ENCODE measurements at regions not wholly inside any gene's neighbourhood (a gene's known extent, or its start where the extent isn't known, plus 50 kb on each side); places are given as distances from the start of the nearest gene placed in this dataset.
"Not testable (repeated sequence)": the region's sequence is repeated elsewhere in the genome, so short reads cannot be mapped to it uniquely, and the experiment has no call there.

- intact Hi-C loops (cut with micrococcal nuclease), result no loop called here
- ATAC-seq (ENCODE audit: low read depth), result no peak
Measured at GRCh38 chr12:97984974-97985580, 522.5 kb downstream of the RMST start.

GRCh38 chr12:97985834-97986233 lies 523.2 kb downstream of the RMST start:
- no peak overlapping the region for H3K4me3 Mint-ChIP-seq
- Histone ChIP-seq H3K4me3 (ENCODE audit: control extremely low read depth in 1 of 5, extremely low read depth in 1 of 5, insufficient read depth in 1 of 5, low read depth in 2 of 5, low read length in 4 of 5) (no peak overlapping the region), H4K20me1 (ENCODE audit: control insufficient read depth, insufficient read depth, low read length, poor library complexity, severe bottlenecking) (no peaks in the 10 kb centered on the region), H3K4me2 (replicated peaks; ENCODE audit: low read depth, low read length, poor library complexity, severe bottlenecking) (no peak overlapping the region), H3K4me1 (ENCODE audit: control insufficient read depth in 2 of 2, insufficient read depth in 2 of 2, low read length in 2 of 2) (no peaks in the 10 kb centered on the region), H3K9ac (ENCODE audit: low read length) (no peak overlapping the region), H3K36me3 (replicated peaks in 1 of 2; ENCODE audit: control extremely low read depth in 1 of 2, control insufficient read depth in 1 of 2, extremely low read depth in 1 of 2, insufficient read depth in 2 of 2, low read length in 1 of 2) (no peaks in the 10 kb centered on the region), H2AFZ (ENCODE audit: insufficient read depth, low read depth, low read length, poor library complexity, severe bottlenecking) (no peak overlapping the region), H3K27me3 (replicated peaks in 1 of 4; ENCODE audit: control extremely low read depth in 1 of 4, control insufficient read depth in 3 of 4, insufficient read depth in 4 of 4, low read length in 3 of 4) (no peaks in the 10 kb centered on the region), H3K27ac (ENCODE audit: low read length in 2 of 2) (no peak overlapping the region), H3K9me3 (ENCODE audit: control extremely low read depth in 1 of 3, control insufficient read depth in 2 of 3, insufficient read depth in 1 of 3, low read length in 2 of 3) (peaks cover 0 to 7% (median 1%) of the 10 kb centered on the region in 3 donors), H3K79me2 (ENCODE audit: control insufficient read depth, insufficient read depth, low read length) (no peaks in the 10 kb centered on the region)
- no peaks in the 10 kb centered on the region for H3K4me1 Mint-ChIP-seq
- H3K27ac Mint-ChIP-seq, result no peak overlapping the region
- H3K9me3 Mint-ChIP-seq (ENCODE audit: insufficient read depth), result peaks cover 4% of the 10 kb centered on the region
- ATAC-seq (ENCODE audit: low read depth), result no peak
- TF ChIP-seq EZH2 (IDR thresholded peaks at IDR 0.05; ENCODE audit: borderline replicate concordance, insufficient read depth, low read depth, low read length, poor library complexity, severe bottlenecking), result no peak
- TF ChIP-seq, protein P1, sequence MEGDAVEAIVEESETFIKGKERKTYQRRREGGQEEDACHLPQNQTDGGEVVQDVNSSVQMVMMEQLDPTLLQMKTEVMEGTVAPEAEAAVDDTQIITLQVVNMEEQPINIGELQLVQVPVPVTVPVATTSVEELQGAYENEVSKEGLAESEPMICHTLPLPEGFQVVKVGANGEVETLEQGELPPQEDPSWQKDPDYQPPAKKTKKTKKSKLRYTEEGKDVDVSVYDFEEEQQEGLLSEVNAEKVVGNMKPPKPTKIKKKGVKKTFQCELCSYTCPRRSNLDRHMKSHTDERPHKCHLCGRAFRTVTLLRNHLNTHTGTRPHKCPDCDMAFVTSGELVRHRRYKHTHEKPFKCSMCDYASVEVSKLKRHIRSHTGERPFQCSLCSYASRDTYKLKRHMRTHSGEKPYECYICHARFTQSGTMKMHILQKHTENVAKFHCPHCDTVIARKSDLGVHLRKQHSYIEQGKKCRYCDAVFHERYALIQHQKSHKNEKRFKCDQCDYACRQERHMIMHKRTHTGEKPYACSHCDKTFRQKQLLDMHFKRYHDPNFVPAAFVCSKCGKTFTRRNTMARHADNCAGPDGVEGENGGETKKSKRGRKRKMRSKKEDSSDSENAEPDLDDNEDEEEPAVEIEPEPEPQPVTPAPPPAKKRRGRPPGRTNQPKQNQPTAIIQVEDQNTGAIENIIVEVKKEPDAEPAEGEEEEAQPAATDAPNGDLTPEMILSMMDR (IDR thresholded peaks at IDR 0.05), result no peak
- intact Hi-C loops (cut with micrococcal nuclease), result no loop called here
- WGBS (ENCODE audit: insufficient coverage), result 83% methylated on average over 1 of the region's 5 CpGs
- DNase-seq, result no peak
- no peaks in the 10 kb centered on the region for H3K27me3 Mint-ChIP-seq
- ChIA-PET CTCF (interaction anchor here (1.0 to 1.5 kb wide), 3 partner anchors 13 to 95 kb away, joined by 3 to 6 read pairs (median 3); no protein-coding TSS in a partner anchor), POLR2A (no interaction called here)

More at GRCh38 chr12:97984974-97985580, 522.5 kb downstream of the RMST start:
- H3K27ac Mint-ChIP-seq, result no peak overlapping the region
- no peaks in the 10 kb centered on the region for H3K27me3 Mint-ChIP-seq
- ChIA-PET POLR2A (no interaction called here), CTCF (interaction anchor here (1.0 to 1.5 kb wide), 3 partner anchors 12 to 96 kb away, joined by 3 to 6 read pairs (median 3); no protein-coding TSS in a partner anchor)
- Histone ChIP-seq H3K4me1 (ENCODE audit: control insufficient read depth in 2 of 2, insufficient read depth in 2 of 2, low read length in 2 of 2) (no peaks in the 10 kb centered on the region), H3K36me3 (replicated peaks in 1 of 2; ENCODE audit: control extremely low read depth in 1 of 2, control insufficient read depth in 1 of 2, extremely low read depth in 1 of 2, insufficient read depth in 2 of 2, low read length in 1 of 2) (no peaks in the 10 kb centered on the region), H4K20me1 (ENCODE audit: control insufficient read depth, insufficient read depth, low read length, poor library complexity, severe bottlenecking) (no peaks in the 10 kb centered on the region), H3K79me2 (ENCODE audit: control insufficient read depth, insufficient read depth, low read length) (no peaks in the 10 kb centered on the region), H3K27me3 (replicated peaks in 1 of 4; ENCODE audit: control extremely low read depth in 1 of 4, control insufficient read depth in 3 of 4, insufficient read depth in 4 of 4, low read length in 3 of 4) (no peaks in the 10 kb centered on the region), H3K4me2 (replicated peaks; ENCODE audit: low read depth, low read length, poor library complexity, severe bottlenecking) (no peak overlapping the region), H3K9ac (ENCODE audit: low read length) (no peak overlapping the region), H2AFZ (ENCODE audit: insufficient read depth, low read depth, low read length, poor library complexity, severe bottlenecking) (no peak overlapping the region), H3K27ac (ENCODE audit: low read length in 2 of 2) (no peak overlapping the region), H3K9me3 (ENCODE audit: control extremely low read depth in 1 of 3, control insufficient read depth in 2 of 3, insufficient read depth in 1 of 3, low read length in 2 of 3) (peaks cover 0 to 7% (median 1%) of the 10 kb centered on the region in 3 donors), H3K4me3 (ENCODE audit: control extremely low read depth in 1 of 5, extremely low read depth in 1 of 5, insufficient read depth in 1 of 5, low read depth in 2 of 5, low read length in 4 of 5) (no peak overlapping the region)
- H3K4me1 Mint-ChIP-seq, result no peaks in the 10 kb centered on the region
- H3K9me3 Mint-ChIP-seq (ENCODE audit: insufficient read depth), result peaks cover 4% of the 10 kb centered on the region
- WGBS (ENCODE audit: insufficient coverage), result 100% methylated on average over 3 of the region's 4 CpGs
- no peak for DNase-seq
- H3K4me3 Mint-ChIP-seq, result no peak overlapping the region
- no peak for TF ChIP-seq EZH2 (IDR thresholded peaks at IDR 0.05; ENCODE audit: borderline replicate concordance, insufficient read depth, low read depth, low read length, poor library complexity, severe bottlenecking)
- TF ChIP-seq, protein P1 (IDR thresholded peaks at IDR 0.05), result no peak

DNA sequence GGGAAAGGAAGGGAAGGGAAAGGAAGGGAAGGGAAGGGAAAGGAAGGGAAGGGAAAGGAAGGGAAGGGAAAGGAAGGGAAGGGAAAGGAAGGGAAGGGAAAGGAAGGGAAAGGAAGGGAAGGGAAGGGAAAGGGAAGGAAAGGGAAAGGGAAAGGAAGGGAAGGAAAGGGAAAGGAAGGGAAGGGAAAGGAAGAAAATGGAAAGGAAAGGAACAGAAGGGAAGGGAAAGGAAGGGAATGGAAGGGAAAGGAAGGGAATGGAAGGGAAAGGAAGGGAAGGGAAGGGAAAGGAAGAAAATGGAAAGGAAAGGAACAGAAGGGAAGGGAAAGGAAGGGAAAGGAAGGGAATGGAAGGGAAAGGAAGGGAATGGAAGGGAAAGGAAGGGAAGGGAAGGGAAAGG lies 526.0 kb downstream of the RMST start:
- H3K9ac ChIP-seq (ENCODE audit: low read length); H3K4me2 ChIP-seq (replicated peaks; ENCODE audit: low read depth, low read length, poor library complexity, severe bottlenecking); intact Hi-C loops (cut with micrococcal nuclease); H3K27ac ChIP-seq (ENCODE audit: low read length in 2 of 2); H3K27ac Mint-ChIP-seq; H4K20me1 ChIP-seq (ENCODE audit: control insufficient read depth, insufficient read depth, low read length, poor library complexity, severe bottlenecking); H3K4me1 Mint-ChIP-seq; H3K79me2 ChIP-seq (ENCODE audit: control insufficient read depth, insufficient read depth, low read length); H3K4me3 ChIP-seq (ENCODE audit: control extremely low read depth in 1 of 5, extremely low read depth in 1 of 5, insufficient read depth in 1 of 5, low read depth in 2 of 5, low read length in 4 of 5); H3K4me1 ChIP-seq (ENCODE audit: control insufficient read depth in 2 of 2, insufficient read depth in 2 of 2, low read length in 2 of 2); ATAC-seq (ENCODE audit: low read depth); CTCF ChIA-PET; H3K9me3 Mint-ChIP-seq (ENCODE audit: insufficient read depth); H3K27me3 Mint-ChIP-seq; H2AFZ ChIP-seq (ENCODE audit: insufficient read depth, low read depth, low read length, poor library complexity, severe bottlenecking); H3K9me3 ChIP-seq (ENCODE audit: control extremely low read depth in 1 of 3, control insufficient read depth in 2 of 3, insufficient read depth in 1 of 3, low read length in 2 of 3); DNase-seq; H3K4me3 Mint-ChIP-seq; POLR2A ChIA-PET; H3K27me3 ChIP-seq (replicated peaks in 1 of 4; ENCODE audit: control extremely low read depth in 1 of 4, control insufficient read depth in 3 of 4, insufficient read depth in 4 of 4, low read length in 3 of 4); H3K36me3 ChIP-seq (replicated peaks in 1 of 2; ENCODE audit: control extremely low read depth in 1 of 2, control insufficient read depth in 1 of 2, extremely low read depth in 1 of 2, insufficient read depth in 2 of 2, low read length in 1 of 2): not testable (repeated sequence)
